ENCODE measurements at regions not wholly inside any gene's neighbourhood (a gene's known extent, or its start where the extent isn't known, plus 50 kb on each side); places are given as distances from the start of the nearest gene placed in this dataset.

GRCh38 chr22:49212002-49212401 lies 615.7 kb downstream of the BRD1 start:
- DNase-seq (ENCODE audit: low read depth) = no peak

DNA sequence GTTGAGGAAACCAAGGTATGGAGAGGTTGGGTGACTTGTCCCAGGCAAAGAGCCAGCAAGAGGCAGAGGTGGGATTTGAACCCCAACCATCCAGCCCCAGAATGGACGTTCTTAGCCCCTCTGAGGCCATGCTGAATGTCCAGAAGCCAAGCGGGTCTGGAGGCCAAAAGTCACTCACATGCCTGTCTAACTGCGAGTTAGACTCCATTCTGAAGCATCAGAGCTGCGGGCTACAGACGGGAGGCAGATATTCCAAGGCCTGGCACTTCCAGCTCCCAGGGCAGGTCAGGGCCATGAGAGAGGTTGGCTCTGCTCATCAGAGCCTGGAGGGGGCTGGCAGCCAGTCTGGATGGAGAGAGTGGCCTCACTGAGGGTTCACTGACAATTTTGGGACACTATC lies 616.5 kb downstream of the BRD1 start:
- no peak for DNase-seq (ENCODE audit: low read depth)

- DNase-seq (ENCODE audit: low read depth) = no peak
Observed at GRCh38 chr22:49210606-49211005, 617.1 kb downstream of the BRD1 start.

DNA sequence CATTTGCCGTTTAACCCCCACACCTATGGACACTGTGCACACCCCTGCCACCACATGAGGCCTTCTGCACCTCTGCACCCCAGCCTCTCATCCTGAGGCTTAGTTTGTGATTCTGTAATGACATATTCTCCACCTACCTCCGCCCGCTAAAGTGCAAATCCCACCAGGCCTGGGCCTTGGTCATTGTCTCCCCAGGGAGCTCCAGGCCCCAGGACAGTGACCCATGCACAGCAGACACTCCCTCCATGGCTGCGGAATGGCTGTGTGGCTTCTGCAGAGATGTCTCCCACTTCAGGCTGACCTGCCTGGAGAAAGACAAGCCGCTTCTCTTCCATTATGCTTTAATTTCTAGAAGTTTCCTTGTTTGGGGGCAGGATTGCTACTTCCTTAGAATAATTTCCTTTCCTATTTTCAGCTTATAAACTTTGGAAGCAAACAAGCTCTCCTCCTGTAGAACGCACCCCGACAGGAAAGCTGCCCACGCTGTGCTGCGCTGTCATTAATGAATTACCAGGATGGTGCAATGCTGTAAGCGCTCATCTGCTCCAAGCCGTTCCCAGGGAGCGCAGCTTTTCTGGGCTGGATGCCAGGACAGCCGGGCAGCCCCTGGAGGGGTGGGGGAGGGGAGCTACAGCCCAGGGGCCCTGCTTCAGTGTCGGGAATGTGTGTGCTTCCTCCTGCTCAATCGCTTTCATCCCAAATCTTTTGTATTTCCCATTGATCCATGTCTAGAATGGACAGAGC lies 618.0 kb downstream of the BRD1 start:
- no peak for DNase-seq (ENCODE audit: low read depth)

DNA sequence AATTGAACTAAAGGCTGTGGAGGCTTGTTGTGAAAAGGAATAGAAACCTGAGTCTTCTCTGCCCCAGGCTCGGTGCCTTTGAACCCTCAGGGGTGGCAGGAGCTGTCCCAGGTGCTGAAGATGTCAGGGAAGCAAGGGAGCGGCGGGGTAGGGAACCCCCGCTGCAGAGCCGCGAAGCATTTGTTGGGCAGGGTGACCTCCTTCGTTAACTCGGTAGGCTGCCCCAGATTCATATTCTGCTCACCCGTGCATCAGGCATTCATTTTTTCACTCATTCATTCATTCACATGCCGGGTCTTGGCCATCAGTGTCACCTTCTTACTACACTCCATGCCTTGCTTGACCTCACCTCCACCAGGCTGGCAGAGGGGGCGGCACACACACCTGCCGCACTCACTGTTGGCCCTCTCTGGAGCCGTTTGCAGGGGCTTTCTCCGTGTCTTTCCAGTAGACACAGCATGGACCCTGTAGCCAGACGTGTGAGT lies 618.9 kb downstream of the BRD1 start:
- no peak for DNase-seq (ENCODE audit: low read depth)

DNA sequence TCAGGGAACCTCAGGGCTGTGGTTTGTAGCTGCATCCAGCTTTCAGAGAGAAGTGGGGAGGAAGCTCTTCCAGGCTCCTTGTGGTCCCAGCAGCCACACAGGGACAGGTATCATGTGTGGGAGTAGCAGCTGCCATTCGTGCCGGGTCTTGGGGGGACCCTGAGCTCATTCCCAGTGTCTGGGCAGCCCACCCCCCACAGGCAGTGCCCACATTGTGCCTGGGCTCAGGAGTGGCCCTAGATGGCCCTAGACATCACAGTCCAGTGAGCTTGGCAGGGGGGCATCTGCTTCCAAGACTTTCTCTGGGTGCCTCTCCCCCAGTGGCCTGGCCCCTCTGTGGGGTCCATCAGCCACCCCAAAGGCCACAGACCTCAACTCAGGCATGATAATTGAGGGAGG lies 619.7 kb downstream of the BRD1 start:
- DNase-seq (ENCODE audit: low read depth) = no peak

- DNase-seq (ENCODE audit: low read depth) = no peak
Observed at GRCh38 chr22:49207008-49208003, 620.4 kb downstream of the BRD1 start.

- no peak for DNase-seq (ENCODE audit: low read depth)
Observed at GRCh38 chr22:49206281-49206680, 621.4 kb downstream of the BRD1 start.

DNA sequence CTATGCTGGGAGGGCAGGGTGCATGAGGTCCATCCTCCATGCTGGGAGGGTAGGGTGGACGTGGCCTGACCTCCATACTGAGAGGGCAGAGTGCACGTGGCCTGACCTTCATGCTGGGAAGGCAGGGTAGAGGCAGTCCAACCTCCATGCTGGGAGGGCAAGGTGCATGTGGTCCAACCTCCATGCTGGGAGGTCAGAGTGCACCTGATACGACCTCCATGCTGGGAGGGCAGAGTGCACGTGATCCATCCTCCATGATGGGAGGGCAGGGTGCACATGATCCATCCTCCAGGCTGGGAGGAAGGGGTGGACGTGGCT lies 622.2 kb downstream of the BRD1 start:
- no peak for DNase-seq (ENCODE audit: low read depth)

- no peak for DNase-seq (ENCODE audit: low read depth)
Observed at GRCh38 chr22:49204599-49205482, 622.8 kb downstream of the BRD1 start.

- no peak for DNase-seq (ENCODE audit: low read depth)
Observed at GRCh38 chr22:49203859-49204598, 623.6 kb downstream of the BRD1 start.

GRCh38 chr22:49203091-49203858 lies 624.4 kb downstream of the BRD1 start:
- no peak for DNase-seq (ENCODE audit: low read depth)

DNA sequence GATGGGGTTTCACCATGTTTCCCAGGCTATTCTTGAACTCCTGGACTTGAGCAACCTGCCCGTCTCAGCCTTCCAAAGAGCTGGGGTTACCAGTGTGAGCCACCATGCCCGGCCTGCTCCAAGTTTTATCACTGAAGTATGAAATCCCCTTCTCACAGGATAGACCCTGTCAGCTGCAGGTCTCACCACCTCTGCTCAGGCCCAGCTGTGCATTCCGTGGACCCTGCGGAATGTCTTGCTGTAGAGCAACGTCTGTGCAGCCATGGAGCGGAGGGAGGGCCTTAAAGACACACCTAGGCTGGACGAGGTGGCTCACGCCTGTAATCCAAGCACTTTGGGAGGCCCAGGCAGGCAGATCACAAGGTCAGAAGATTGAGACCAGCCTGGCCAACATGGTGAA lies 625.4 kb downstream of the BRD1 start:
- no peak for DNase-seq (ENCODE audit: low read depth)

DNA sequence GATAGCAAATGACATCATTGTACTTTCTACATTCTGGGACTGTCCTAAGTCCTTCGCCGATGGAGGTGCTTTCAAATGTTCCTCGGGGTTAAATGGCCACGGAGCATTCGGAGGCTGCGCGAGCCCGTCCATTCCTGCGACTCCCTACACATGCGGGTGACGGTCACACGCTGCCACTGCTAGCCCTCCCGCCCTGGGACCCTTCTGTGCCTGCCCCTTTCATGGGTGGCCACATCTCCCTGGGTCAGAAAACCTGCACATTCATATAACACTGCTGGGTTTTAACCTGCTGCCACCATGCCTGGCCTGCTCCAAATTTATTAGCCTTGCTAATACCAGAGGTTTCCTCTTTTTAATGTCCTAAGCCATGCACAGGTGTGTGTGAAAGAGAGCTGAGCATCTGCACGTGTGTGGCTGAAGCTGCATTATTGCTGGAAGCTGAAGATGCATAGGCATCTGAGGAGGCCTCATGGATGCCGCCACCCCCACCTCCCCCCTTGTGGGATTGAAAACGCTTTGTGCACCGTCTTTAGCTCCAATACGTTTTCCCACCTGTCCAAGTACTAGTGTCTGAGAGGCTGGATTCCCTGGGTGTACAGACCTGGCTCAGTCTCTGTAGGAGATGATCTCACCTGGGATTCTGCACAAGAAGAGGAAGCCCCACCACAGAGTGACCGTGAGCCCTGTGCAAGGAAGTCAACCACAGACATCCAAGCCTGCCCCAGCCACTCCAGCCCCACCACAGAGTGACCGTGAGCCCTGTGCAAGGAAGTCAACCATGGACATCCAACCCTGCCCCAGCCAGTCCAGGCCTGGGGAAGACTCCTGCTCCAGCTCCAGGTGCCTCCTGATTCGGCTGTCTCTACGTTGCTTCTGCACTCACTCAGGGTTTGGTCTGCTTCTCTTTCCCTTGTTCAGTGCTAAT lies 626.4 kb downstream of the BRD1 start:
- DNase-seq (ENCODE audit: low read depth) = no peak

DNA sequence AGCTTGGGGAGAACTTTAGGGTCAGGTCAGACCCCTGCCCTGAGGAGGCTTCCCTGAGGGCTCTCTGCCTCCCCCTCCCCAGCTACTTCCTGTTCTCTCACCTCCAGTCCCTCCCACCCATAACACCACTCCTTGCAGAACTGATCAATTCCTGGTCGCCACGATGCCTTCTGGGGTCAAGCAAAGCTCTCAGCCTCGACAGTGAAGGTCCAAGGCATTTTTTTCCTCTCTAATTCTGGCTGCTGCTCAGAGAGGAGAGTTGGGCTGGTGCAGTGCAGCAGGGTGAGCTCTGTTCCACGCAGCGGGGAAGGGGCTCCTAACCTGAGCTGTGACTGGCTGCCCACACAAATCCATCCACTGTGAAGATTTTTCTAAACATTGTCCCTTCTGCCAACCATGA lies 628.4 kb downstream of the BRD1 start:
- no peak for DNase-seq (ENCODE audit: low read depth)

- no peak for DNase-seq (ENCODE audit: low read depth)
Observed at GRCh38 chr22:49198705-49199084, 629.0 kb downstream of the BRD1 start.

GRCh38 chr22:49197986-49198704 lies 629.5 kb downstream of the BRD1 start:
- DNase-seq (ENCODE audit: low read depth) = no peak

- DNase-seq (ENCODE audit: low read depth) = no peak
Observed at GRCh38 chr22:49197505-49197904, 630.2 kb downstream of the BRD1 start.

DNA sequence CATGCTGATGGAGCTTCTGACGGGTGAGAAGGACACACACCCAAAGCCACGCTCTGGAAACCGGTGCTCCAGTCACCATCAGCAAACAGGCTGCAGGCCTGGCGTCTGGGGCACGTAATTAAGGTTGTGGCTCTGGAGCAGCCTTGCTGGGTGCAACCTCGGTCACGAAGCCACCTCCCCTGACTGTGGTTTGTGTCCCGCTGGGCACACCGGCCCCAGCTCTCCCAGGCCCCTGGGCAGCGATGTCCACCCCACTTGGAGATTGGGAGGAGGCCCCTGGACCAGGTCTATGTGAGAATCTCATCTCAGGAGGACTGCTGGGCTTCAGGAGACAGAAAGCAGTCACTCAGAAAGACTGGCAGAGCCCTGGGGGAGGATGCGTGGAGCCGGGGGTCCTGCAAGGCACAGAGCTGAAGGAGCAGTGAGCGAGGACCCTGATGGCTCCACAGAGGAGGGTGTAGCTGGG lies 631.6 kb downstream of the BRD1 start:
- no peak for DNase-seq (ENCODE audit: low read depth)

All from non-pigmented ciliary epithelial cell (primary cell).